ENCODE measurements at regions not wholly inside any gene's neighbourhood (a gene's known extent, or its start where the extent isn't known, plus 50 kb on each side); places are given as distances from the start of the nearest gene placed in this dataset.
"Not testable (repeated sequence)": the region's sequence is repeated elsewhere in the genome, so short reads cannot be mapped to it uniquely, and the experiment has no call there.

DNA sequence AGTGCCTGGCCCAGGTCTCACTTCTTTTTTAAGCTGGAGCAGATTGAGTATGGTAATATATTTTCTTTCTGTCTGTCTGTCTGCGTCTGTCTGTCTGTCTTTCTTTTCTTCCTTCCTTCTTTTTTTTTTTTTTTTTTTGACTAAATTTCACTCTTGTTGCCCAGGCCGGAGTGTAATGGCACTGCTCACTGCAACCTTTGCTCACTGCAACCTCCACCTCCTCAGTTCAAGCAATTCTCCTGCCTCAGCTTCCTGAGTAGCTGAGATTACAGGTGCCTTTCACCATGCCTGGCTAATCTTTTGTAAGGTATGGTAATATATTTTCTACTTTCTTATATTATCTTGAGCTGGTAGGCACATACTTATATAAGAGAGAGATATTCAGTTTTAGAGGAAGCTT, 196.3 kb upstream of the MARCKS start:
- DNase-seq: peak; percentile 58

GRCh38 chr6:113662093-113662665, 195.0 kb upstream of the MARCKS start:
- no peak for DNase-seq

GRCh38 chr6:113662688-113663333, 194.3 kb upstream of the MARCKS start:
- peak; percentile 39 for DNase-seq

DNA sequence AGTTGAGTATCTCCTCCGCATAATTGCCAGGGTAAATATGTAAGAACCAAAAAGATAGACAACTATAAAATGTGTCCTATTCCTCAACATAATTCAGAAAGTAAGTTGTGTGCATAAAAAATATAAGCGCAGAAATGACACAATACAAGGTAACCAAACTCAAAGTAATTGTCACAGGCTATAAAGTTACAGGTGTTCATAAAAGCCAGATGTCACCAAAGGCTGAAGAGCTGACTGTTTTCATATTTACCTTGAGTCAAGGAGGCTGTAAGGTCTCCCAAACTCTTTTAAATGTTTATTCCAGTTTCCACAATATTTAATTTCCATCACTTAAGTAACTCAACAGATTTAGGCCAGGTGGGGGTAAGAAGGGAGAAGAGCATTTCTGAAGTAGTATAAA, 192.2 kb upstream of the MARCKS start:
- no peak for DNase-seq

DNA sequence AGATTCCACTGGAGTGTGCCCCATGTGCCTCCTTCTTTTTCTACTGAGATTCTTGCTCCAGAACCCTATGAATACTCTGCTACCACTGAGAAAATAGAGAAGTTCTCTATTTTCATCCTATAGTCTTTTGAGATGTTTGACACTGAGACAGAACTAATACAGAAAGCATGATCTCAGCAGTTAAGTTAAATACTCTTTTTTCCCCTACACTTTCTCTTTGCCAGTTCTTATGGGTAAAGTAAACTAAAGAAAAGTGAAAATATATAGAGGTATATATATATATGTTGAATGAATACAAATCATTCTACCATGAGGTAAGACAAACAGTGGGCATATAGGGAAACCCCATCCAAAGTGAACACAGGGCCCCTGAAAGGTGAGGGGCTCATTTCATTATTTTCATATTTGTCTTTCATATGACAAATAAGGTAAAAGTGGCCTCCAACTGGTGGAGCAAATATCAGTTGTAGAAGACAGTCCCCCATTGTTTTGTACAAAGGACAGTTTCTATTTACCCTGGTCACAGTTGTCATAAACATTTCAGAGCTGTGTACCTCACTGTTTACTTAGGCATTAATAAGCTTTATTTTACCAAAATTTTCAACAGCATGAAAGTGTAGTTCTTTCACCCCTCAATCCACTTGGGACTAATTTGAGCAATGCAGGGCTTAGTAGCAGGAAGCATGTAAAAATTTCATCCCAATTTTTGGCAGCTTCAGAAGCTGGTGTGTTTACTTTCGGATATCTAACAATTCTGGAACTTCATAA, 188.3 kb upstream of the MARCKS start:
- DNase-seq: peak; percentile 20

- DNase-seq: no peak
Observed at GRCh38 chr6:113669606-113670005, 187.5 kb upstream of the MARCKS start.

GRCh38 chr6:113671421-113671820, 185.7 kb upstream of the MARCKS start:
- DNase-seq: peak; percentile 68

DNA sequence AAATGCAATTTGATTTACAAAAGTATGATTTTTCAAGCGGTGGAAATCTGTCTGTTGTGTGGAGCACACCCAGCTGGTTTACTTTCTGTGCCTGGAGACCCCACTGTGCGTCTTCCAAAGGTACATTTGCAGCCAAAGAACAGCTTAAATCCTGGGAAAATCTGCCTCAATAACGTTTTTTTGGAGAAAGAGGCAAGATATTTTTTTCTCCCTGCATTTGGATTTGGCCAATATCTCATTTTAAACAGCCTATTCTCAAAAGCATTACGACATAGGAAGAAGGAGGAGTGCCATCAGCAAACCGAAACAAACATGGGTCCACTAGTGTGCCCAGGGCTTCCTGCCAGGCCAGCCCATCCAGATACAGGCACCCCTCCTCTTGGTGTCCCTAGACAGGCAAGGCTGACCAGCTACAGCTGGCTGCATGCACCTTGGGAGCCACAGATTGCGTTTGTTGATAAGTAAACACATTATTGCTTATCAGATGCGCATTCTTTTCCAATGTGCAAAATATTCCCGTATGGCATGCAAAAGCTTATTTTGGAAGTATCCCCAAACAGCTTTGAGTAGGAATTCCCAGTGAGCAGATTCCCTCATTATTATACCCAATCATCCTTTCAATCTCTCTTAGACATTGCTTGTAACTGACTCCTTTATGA, 184.5 kb upstream of the MARCKS start:
- peak; percentile 47 for DNase-seq

GRCh38 chr6:113674075-113674474, 183.1 kb upstream of the MARCKS start:
- no peak for DNase-seq

GRCh38 chr6:113676057-113676456, 181.1 kb upstream of the MARCKS start:
- DNase-seq: no peak

GRCh38 chr6:113676968-113677367, 180.2 kb upstream of the MARCKS start:
- DNase-seq: no peak

- DNase-seq: no peak
Observed at GRCh38 chr6:113679051-113679450, 178.1 kb upstream of the MARCKS start.

DNA sequence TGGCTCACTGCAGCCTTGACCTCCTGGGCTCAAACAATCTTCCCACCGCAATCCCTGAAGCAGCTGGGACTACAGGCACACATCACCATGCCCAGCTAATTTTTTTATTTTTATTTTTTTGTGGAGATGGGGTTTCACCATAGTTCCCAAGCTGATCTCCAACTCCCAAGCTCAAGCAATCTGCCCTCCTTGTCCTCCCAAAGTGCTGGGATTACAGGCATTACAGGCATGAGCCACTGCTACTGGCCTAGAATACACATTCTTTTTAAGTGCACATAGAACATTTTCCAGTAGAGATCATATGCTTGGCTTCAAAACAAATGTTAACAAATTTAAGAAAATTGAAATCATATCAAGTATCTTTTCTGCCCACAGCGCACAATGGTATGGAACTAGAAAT, 176.8 kb upstream of the MARCKS start:
- no peak for DNase-seq

- no peak for DNase-seq
Observed at GRCh38 chr6:113683968-113684367, 173.2 kb upstream of the MARCKS start.

GRCh38 chr6:113684382-113684901, 172.7 kb upstream of the MARCKS start:
- DNase-seq: no peak

DNA sequence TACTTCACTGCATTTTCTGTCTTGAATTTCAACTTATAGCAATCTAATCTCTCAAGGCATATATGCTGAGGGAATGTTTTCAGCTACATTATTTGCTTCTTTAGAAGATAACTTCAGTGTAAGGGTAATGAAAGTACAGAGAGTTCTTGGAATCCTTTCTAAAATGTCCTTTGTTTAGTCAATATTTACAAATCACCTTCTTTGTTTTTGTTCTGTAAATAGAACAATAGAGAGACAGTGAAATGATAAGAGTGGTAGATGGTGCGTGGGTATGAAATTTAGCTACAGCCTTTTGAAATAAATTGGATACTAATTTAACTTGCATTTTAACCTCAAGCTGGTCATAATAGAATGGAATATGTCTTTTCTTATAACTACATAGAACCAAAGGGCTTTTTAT, 171.1 kb upstream of the MARCKS start:
- no peak for DNase-seq

DNA sequence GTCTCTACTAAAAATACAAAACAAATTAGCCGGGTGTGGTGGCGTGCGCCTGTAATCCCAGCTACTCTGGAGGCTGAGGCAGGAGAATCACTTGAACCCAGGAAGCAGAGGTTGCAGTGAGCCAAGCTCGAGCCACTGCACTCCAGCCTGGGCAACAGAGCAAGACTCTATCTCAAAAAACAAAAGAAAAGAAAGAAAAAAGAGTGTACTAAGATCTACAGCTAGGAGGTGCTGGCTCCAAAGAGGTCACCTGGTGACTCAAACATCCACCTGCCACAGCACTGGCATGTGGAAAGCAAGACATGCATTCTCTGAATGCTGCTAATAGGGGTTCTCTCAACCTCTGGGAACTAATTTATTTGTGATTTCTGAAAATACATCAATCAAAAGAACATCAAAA, 167.5 kb upstream of the MARCKS start:
- DNase-seq: not testable (repeated sequence)

GRCh38 chr6:113690281-113691259, 166.6 kb upstream of the MARCKS start:
- peak; percentile 65 for DNase-seq

GRCh38 chr6:113691260-113691656, 165.9 kb upstream of the MARCKS start:
- DNase-seq: no peak

DNA sequence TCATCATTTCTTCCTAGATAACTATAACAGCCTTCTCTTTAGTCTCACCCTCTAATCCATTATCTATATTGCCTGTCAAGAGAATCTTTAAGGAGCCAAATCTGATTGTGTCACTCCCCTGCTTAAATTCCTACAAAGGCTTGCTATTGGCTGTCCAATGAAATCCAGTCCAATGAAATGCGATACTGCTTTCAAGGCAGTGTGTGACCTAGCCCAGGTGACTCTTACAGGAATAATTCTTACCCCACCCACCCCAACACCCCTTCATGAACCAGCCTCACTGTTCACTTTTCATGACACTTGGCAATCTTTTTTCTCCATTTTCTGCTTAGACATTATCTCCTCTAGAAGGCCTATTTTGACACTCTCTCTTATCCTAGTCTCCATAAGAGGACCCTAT, 163.3 kb upstream of the MARCKS start:
- DNase-seq: no peak

DNA sequence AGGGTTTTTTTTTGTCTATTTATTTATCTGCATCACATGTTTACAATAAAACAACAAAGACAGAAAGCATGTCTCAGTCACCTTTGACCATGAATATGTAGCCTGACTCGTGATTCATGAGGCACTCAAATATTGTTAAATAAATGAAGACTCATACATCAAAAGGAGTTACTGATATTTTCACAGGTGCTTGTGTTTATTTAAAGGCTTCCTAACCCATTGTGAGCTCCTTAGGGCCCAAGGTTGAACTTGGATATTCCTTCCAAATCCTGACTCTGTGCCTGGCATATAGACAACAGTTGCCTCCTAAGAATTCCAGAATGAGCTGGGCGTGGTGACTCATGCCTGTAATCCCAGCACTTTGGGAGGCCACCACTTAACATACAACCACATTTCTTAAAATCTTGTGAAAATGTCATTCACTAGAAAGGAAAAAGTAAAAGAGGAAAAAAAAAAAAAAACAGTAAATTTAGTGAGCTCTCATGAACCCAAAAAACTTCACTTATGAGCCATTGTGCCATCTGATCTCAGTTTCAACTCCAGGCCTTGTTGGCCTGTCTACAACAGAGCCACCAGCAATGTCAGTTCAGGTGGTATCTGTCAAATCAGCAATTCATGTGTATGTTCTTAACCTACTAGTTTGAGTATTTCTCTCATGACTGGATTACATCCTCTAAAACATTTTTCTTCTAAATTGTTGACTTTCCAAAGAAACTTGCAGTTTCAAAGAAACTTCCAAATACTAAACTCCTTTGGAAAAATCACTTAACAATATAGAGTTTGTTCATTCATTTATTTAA, 162.7 kb upstream of the MARCKS start:
- DNase-seq: no peak

Data from MV-4-11 (cell line).